H9 (cell line): ENCODE measurements at regions not wholly inside any gene's neighbourhood (a gene's known extent, or its start where the extent isn't known, plus 50 kb on each side); places are given as distances from the start of the nearest gene placed in this dataset.

ENCODE experiments used
- DNase-seq: peaks from one replicate; pipeline ENCODE4 v3.0.0-alpha.2; 2017
- H2AFZ ChIP-seq: one replicate; pipeline ENCODE4 v1.6.1; 2013; ENCODE audit warnings: mild to moderate bottlenecking, low read length, control low read depth, moderate library complexity
- H2AK5ac ChIP-seq: 2 replicates; pipeline ENCODE4 v1.6.1; 2013; ENCODE audit warnings: low read length, control low read depth, mixed read lengths; ENCODE audit not compliant: insufficient read length
- H2BK120ac ChIP-seq: one replicate; pipeline ENCODE4 v1.6.1; 2013; ENCODE audit warnings: low read depth, mild to moderate bottlenecking, low read length, control low read depth, inconsistent platforms; ENCODE audit not compliant: poor library complexity, severe bottlenecking
- H2BK12ac ChIP-seq: 2 replicates; pipeline ENCODE4 v1.6.1; 2013; ENCODE audit warnings: low read length, control low read depth, mixed read lengths, low read depth; ENCODE audit not compliant: insufficient read length
- H2BK15ac ChIP-seq: 2 replicates; pipeline ENCODE4 v1.6.1; 2013; ENCODE audit warnings: low read depth, low read length, control low read depth
- H2BK20ac ChIP-seq: one replicate; pipeline ENCODE4 v1.6.1; 2013; ENCODE audit warnings: low read depth, mild to moderate bottlenecking, low read length, control low read depth, inconsistent platforms; ENCODE audit not compliant: poor library complexity, severe bottlenecking
- H2BK5ac ChIP-seq: 2 replicates; pipeline ENCODE4 v1.6.1; 2013; ENCODE audit warnings: low read length, control low read depth, mixed read lengths; ENCODE audit not compliant: insufficient read length
- H3K14ac ChIP-seq: 2 replicates; pipeline ENCODE4 v1.6.1; 2013; ENCODE audit warnings: low read length, control low read depth; ENCODE audit not compliant: insufficient read depth
- H3K18ac ChIP-seq: 2 replicates; pipeline ENCODE4 v1.6.1; 2013; ENCODE audit warnings: low read depth, mild to moderate bottlenecking, mixed read lengths, low read length, control low read depth; ENCODE audit not compliant: insufficient read length
- H3K23ac ChIP-seq: 2 replicates; pipeline ENCODE4 v1.6.1; 2013; ENCODE audit warnings: low read length, control low read depth, mixed read lengths, low read depth; ENCODE audit not compliant: insufficient read length
- H3K23me2 ChIP-seq: 2 replicates; pipeline ENCODE4 v1.6.1; 2013; ENCODE audit warnings: low read depth, mild to moderate bottlenecking, mixed read lengths, low read length, control low read depth; ENCODE audit not compliant: insufficient read length, poor library complexity, severe bottlenecking
- H3K27ac ChIP-seq: 2 replicates; pipeline ENCODE4 v1.5.1; 2013; ENCODE audit warnings: low read length, control low read depth, mixed read lengths, low read depth; ENCODE audit not compliant: insufficient read length
- H3K27me3 ChIP-seq: 2 replicates; pipeline ENCODE4 v1.6.1; 2013; ENCODE audit warnings: low read length, control low read depth, inconsistent platforms; ENCODE audit not compliant: insufficient read depth
- H3K4ac ChIP-seq: 2 replicates; pipeline ENCODE4 v1.6.1; 2013; ENCODE audit warnings: low read depth, mild to moderate bottlenecking, control low read depth, inconsistent platforms, low read length, moderate library complexity
- H3K4me1 ChIP-seq: 2 replicates; pipeline ENCODE4 v1.6.1; 2013; ENCODE audit warnings: low read length, control low read depth, inconsistent platforms; ENCODE audit not compliant: insufficient read depth
- H3K4me2 ChIP-seq: 2 replicates; pipeline ENCODE4 v1.6.1; 2013; ENCODE audit warnings: low read length, control low read depth, mixed read lengths; ENCODE audit not compliant: insufficient read length, insufficient read depth
- H3K56ac ChIP-seq: 2 replicates; pipeline ENCODE4 v1.6.1; 2013; ENCODE audit warnings: low read depth, mild to moderate bottlenecking, mixed read lengths, low read length, control low read depth; ENCODE audit not compliant: insufficient read length
- H3K79me1 ChIP-seq: 2 replicates; pipeline ENCODE4 v1.6.1; 2013; ENCODE audit warnings: low read depth, mild to moderate bottlenecking, moderate library complexity, low read length, control low read depth, inconsistent platforms; ENCODE audit not compliant: insufficient read depth, poor library complexity, severe bottlenecking
- H3K79me2 ChIP-seq: 2 replicates; pipeline ENCODE4 v1.6.1; 2013; ENCODE audit warnings: low read length, control low read depth, inconsistent platforms; ENCODE audit not compliant: insufficient read depth
- H3K9ac ChIP-seq: 2 replicates; pipeline ENCODE4 v1.6.1; 2013; ENCODE audit warnings: low read length, control low read depth, mixed read lengths; ENCODE audit not compliant: insufficient read length; ENCODE audit errors: extremely low read depth
- H3K9me3 ChIP-seq: one replicate; pipeline ENCODE4 v1.6.1; 2013; ENCODE audit warnings: low read depth, low read length, inconsistent platforms; ENCODE audit not compliant: control insufficient read depth
- H3T11ph ChIP-seq: one replicate; pipeline ENCODE4 v1.6.1; 2013; ENCODE audit warnings: mild to moderate bottlenecking, low read length, control low read depth, inconsistent platforms
- H4K20me1 ChIP-seq: one replicate; pipeline ENCODE4 v1.6.1; 2013; ENCODE audit not compliant: control insufficient read depth, insufficient read length, insufficient read depth
- H4K5ac ChIP-seq: 2 replicates; pipeline ENCODE4 v1.6.1; 2013; ENCODE audit warnings: low read depth, mild to moderate bottlenecking, mixed read lengths, low read length, control low read depth; ENCODE audit not compliant: insufficient read length
- H4K8ac ChIP-seq: replicated peaks from 2 replicates; pipeline ENCODE4 v1.6.1; 2013; ENCODE audit warnings: low read length, control low read depth, mixed read lengths, low read depth; ENCODE audit not compliant: insufficient read length
- H4K91ac ChIP-seq: 2 replicates; pipeline ENCODE4 v1.6.1; 2013; ENCODE audit warnings: low read depth, mild to moderate bottlenecking, moderate library complexity, mixed read lengths, low read length, control low read depth; ENCODE audit not compliant: insufficient read length
- H3K27ac Mint-ChIP-seq, 3 experiments: 2 replicates in 2 of 3; 3 replicates in 1 of 3; pipeline ENCODE4 v1.8.0; 2020 to 2021; ENCODE audit warnings: mixed read lengths in 3 of 3, mild to moderate bottlenecking in 1 of 3, moderate library complexity in 1 of 3
- H3K27me3 Mint-ChIP-seq: 2 replicates; pipeline ENCODE4 v1.8.0; 2021; ENCODE audit warnings: low read depth, mild to moderate bottlenecking, moderate library complexity, mixed read lengths
- H3K36me3 Mint-ChIP-seq, 3 experiments: 2 replicates in 2 of 3; 3 replicates in 1 of 3; pipeline ENCODE4 v1.8.0; 2020 to 2021; ENCODE audit warnings: low read depth in 3 of 3, mixed read lengths in 3 of 3; ENCODE audit not compliant: insufficient read depth in 1 of 3
- H3K4me1 Mint-ChIP-seq, 2 experiments: 2 replicates each; pipeline ENCODE4 v1.8.0; 2020; ENCODE audit warnings: mixed read lengths in 2 of 2
- H3K4me3 Mint-ChIP-seq, 2 experiments: 2 replicates in 1 of 2; 3 replicates in 1 of 2; pipeline ENCODE4 v1.8.0; 2020 to 2021; ENCODE audit warnings: mild to moderate bottlenecking in 2 of 2, mixed read lengths in 2 of 2, moderate library complexity in 1 of 2
- H3K9me3 Mint-ChIP-seq, 2 experiments: 2 replicates in 1 of 2; 3 replicates in 1 of 2; pipeline ENCODE4 v1.8.0; 2020; ENCODE audit warnings: mild to moderate bottlenecking in 2 of 2, mixed read lengths in 2 of 2, moderate library complexity in 1 of 2
- CTCF ChIP-seq: fragments of 200-600 bp; sonication (generic); conservative IDR thresholded peaks from 3 replicates; pipeline ENCODE4 v1.8.0; 2021; ENCODE audit warnings: antibody characterized with exemption, mild to moderate bottlenecking
- WGBS: extraction: QIAGEN DNeasy Blood & Tissue Kit; methylation state at CpG from one replicate; pipeline ENCODE4 v1.1.7; 2013; ENCODE audit warnings: missing lambda C conversion rate, low lambda C conversion rate, mixed read lengths; ENCODE audit not compliant: insufficient read length; ENCODE audit errors: extremely low coverage; 5-methylcytosine and 5-hydroxymethylcytosine counted together

- no peak overlapping the region for H3K4me3 Mint-ChIP-seq
Observed at GRCh38 chr10:110375121-110375520, 70.4 kb upstream of the SMNDC1 start.

More at GRCh38 chr10:110375121-110375520, 70.4 kb upstream of the SMNDC1 start:
- no peak overlapping the region for H3K18ac ChIP-seq
- no peak overlapping the region for H2BK120ac ChIP-seq
- Mint-ChIP-seq H3K27ac (no peak overlapping the region), H3K9me3 (no peaks in the 10 kb centered on the region), H3K36me3 (no peaks in the 10 kb centered on the region), H3K27me3 (peaks cover 2% of the 10 kb centered on the region; the same call in 1 of the 2 replicates), H3K4me1 (peaks cover 9% of the 10 kb centered on the region in 2 experiments; a peak in 3 of 4 replicates)
- no peak overlapping the region for H3K9ac ChIP-seq
- no peak overlapping the region for H3K23ac ChIP-seq
- WGBS, result no CpG with 5 or more reads among the region's 2 CpGs
- H3K4ac ChIP-seq, result no peak overlapping the region
- H3K56ac ChIP-seq, result no peak overlapping the region
- no peak overlapping the region for H4K91ac ChIP-seq
- no peak overlapping the region for H4K8ac ChIP-seq
- H2BK15ac ChIP-seq, result no peak overlapping the region
- H3T11ph ChIP-seq, result no peak overlapping the region
- no peak overlapping the region for H2AFZ ChIP-seq
- H3K4me2 ChIP-seq, result no peak overlapping the region
- H2AK5ac ChIP-seq, result no peak overlapping the region
- H3K27ac ChIP-seq, result no peak overlapping the region
- DNase-seq, result no peak
- no peak for TF ChIP-seq CTCF
- H3K27me3 ChIP-seq, result no peaks in the 10 kb centered on the region
- H4K5ac ChIP-seq, result no peak overlapping the region
- no peaks in the 10 kb centered on the region for H4K20me1 ChIP-seq
- H2BK12ac ChIP-seq, result no peak overlapping the region
- peaks cover 2% of the 10 kb centered on the region; the same call in 1 of the 2 replicates for H3K4me1 ChIP-seq
- H3K23me2 ChIP-seq, result no peaks in the 10 kb centered on the region
- no peaks in the 10 kb centered on the region for H3K9me3 ChIP-seq
- no peak overlapping the region for H2BK20ac ChIP-seq
- H2BK5ac ChIP-seq, result no peak overlapping the region
- H3K79me2 ChIP-seq, result no peaks in the 10 kb centered on the region
- H3K79me1 ChIP-seq, result no peaks in the 10 kb centered on the region
- no peak overlapping the region for H3K14ac ChIP-seq
